Upper lobe of left lung (tissue), 6 donors: ENCODE measurements at regions not wholly inside any gene's neighbourhood (a gene's known extent, or its start where the extent isn't known, plus 50 kb on each side); places are given as distances from the start of the nearest gene placed in this dataset.
"Not testable (repeated sequence)": the region's sequence is repeated elsewhere in the genome, so short reads cannot be mapped to it uniquely, and the experiment has no call there.

Experiments
- ATAC-seq, 2 donors: fragments of 200-7000 bp; cut with Tn5 transposase; one replicate each; pipeline ENCODE4 v1.9.1; 2022; ENCODE audit warnings: mild to moderate bottlenecking in 2 of 2, moderate library complexity in 2 of 2; ENCODE audit not compliant: low FRiP score in 2 of 2
- DNase-seq, 2 donors: peaks; one replicate each; pipeline ENCODE4 v3.0.0-alpha.2; 2019 to 2020
- H3K27ac ChIP-seq, 4 donors: fragments of 200-600 bp; sonication (generic); one replicate each; pipeline ENCODE4 v1.5.1; 2016 to 2019
- H3K27me3 ChIP-seq, 4 donors: fragments of 200-600 bp; sonication (generic); one replicate each; pipeline ENCODE4 v1.5.1; 2017 to 2019
- H3K36me3 ChIP-seq, 4 donors: fragments of 200-600 bp; sonication (generic); one replicate each; pipeline ENCODE4 v1.5.1; 2016 to 2019
- H3K4me1 ChIP-seq, 4 donors: fragments of 200-600 bp; sonication (generic); one replicate each; pipeline ENCODE4 v1.5.1; 2018 to 2019
- H3K4me3 ChIP-seq, 4 donors: fragments of 200-600 bp; sonication (generic); one replicate each; pipeline ENCODE4 v1.5.1; 2017 to 2019; ENCODE audit warnings: mild to moderate bottlenecking in 2 of 4, moderate library complexity in 1 of 4
- H3K9me3 ChIP-seq, 4 donors: fragments of 200-600 bp; sonication (generic); one replicate each; pipeline ENCODE4 v1.5.1; 2018 to 2019
- WGBS, 2 donors: methylation state at CpG; one replicate each; pipeline ENCODE4 v1.1.5; 2017 to 2018; 5-methylcytosine and 5-hydroxymethylcytosine counted together
- donor health status: DM: no; HTN: no; CAD: no; lungs with moderate emphysema.
- donor health status: DM: no; HTN: yes; CAD: no; lungs with severe emphysema.

- H3K4me1 ChIP-seq, H3K36me3 ChIP-seq, H3K9me3 ChIP-seq, ATAC-seq, H3K27me3 ChIP-seq, H3K4me3 ChIP-seq, H3K27ac ChIP-seq: not testable (repeated sequence)
- peak in 1 of 2 donors; percentile 67 for DNase-seq
- WGBS, 2 donors, result 87 to 89% methylated on average over 18 to 25 of the region's 36 CpGs
Observed at GRCh38 chr16:88227722-88228482, 154.9 kb upstream of the ZNF469 start.

- DNase-seq, H3K4me1 ChIP-seq, H3K27me3 ChIP-seq, H3K9me3 ChIP-seq, ATAC-seq, H3K27ac ChIP-seq, H3K4me3 ChIP-seq, H3K36me3 ChIP-seq: not testable (repeated sequence)
- 61 to 76% methylated on average over 8 of the region's 8 CpGs for WGBS, 2 donors
Observed at GRCh38 chr16:88228751-88229150, 154.0 kb upstream of the ZNF469 start.

GRCh38 chr16:88229710-88230109 is 153.0 kb upstream of the ZNF469 start:
- WGBS, 2 donors, result 91 to 94% methylated on average over 12 of the region's 12 CpGs
- not testable (repeated sequence) for H3K4me3 ChIP-seq, H3K4me1 ChIP-seq, H3K36me3 ChIP-seq, H3K27ac ChIP-seq, H3K9me3 ChIP-seq, ATAC-seq, H3K27me3 ChIP-seq
- peak in 1 of 2 donors; percentile 52 for DNase-seq

GRCh38 chr16:88230276-88230966 is 152.3 kb upstream of the ZNF469 start:
- DNase-seq, H3K4me3 ChIP-seq, H3K4me1 ChIP-seq, H3K27ac ChIP-seq, ATAC-seq, H3K9me3 ChIP-seq, H3K36me3 ChIP-seq, H3K27me3 ChIP-seq: not testable (repeated sequence)
- 86 to 90% methylated on average over 5 to 9 of the region's 24 CpGs for WGBS, 2 donors

- not testable (repeated sequence) for ATAC-seq, DNase-seq, H3K36me3 ChIP-seq, H3K4me1 ChIP-seq, H3K4me3 ChIP-seq, H3K27ac ChIP-seq, H3K27me3 ChIP-seq, H3K9me3 ChIP-seq
- WGBS, 2 donors, result 78 to 84% methylated on average over 8 to 18 of the region's 19 CpGs
Observed at GRCh38 chr16:88230967-88231615, 151.7 kb upstream of the ZNF469 start.

- not testable (repeated sequence) for H3K36me3 ChIP-seq, DNase-seq, H3K27me3 ChIP-seq, H3K4me3 ChIP-seq, H3K4me1 ChIP-seq, H3K27ac ChIP-seq, H3K9me3 ChIP-seq, ATAC-seq
- 90 to 95% methylated on average over 6 to 13 of the region's 13 CpGs for WGBS, 2 donors
Observed at GRCh38 chr16:88231839-88232238, 150.9 kb upstream of the ZNF469 start.

GRCh38 chr16:88232401-88233258 is 150.1 kb upstream of the ZNF469 start:
- not testable (repeated sequence) for H3K27ac ChIP-seq, H3K9me3 ChIP-seq, H3K4me1 ChIP-seq, H3K36me3 ChIP-seq, H3K27me3 ChIP-seq, H3K4me3 ChIP-seq
- ATAC-seq (peak in 1 of 2 donors; percentile 45), DNase-seq (peak in 1 of 2 donors; percentile 71)
- 65% methylated on average over 30 of the region's 31 CpGs; no CpG with 5 or more reads in 1 of the 2 donors for WGBS, 2 donors

- peak overlapping the region in 2 of 4 donors; percentile 44 to 56 for H3K27ac ChIP-seq
- H3K36me3 ChIP-seq, H3K9me3 ChIP-seq, H3K4me3 ChIP-seq, H3K27me3 ChIP-seq, ATAC-seq: not testable (repeated sequence)
- H3K4me1 ChIP-seq, result peaks cover 0 to 12% (median 7%) of the 10 kb centered on the region in 4 donors
- peak in 1 of 2 donors; percentile 49 for DNase-seq
- WGBS, 2 donors, result 33 to 82% methylated on average over 1 to 22 of the region's 23 CpGs
Observed at GRCh38 chr16:88233621-88234420, 148.9 kb upstream of the ZNF469 start.
